HEK293T (cell line): ENCODE measurements at regions not wholly inside any gene's neighbourhood (a gene's known extent, or its start where the extent isn't known, plus 50 kb on each side); places are given as distances from the start of the nearest gene placed in this dataset.

Source experiments
- BHLHE40 ChIP-seq: fragments of 450-650 bp; IDR thresholded peaks from 2 replicates; pipeline ENCODE4 v1.6.1; 2016; ENCODE audit warnings: mild to moderate bottlenecking, moderate library complexity, borderline replicate concordance
- CTBP1 ChIP-seq: fragments of 450-650 bp; IDR thresholded peaks from 2 replicates; pipeline ENCODE4 v1.6.1; 2016; ENCODE audit warnings: borderline replicate concordance
- ELF4 ChIP-seq: fragments of 450-650 bp; IDR thresholded peaks from 2 replicates; pipeline ENCODE4 v1.6.1; 2017; ENCODE audit warnings: antibody characterized with exemption
- FOXA1 ChIP-seq: fragments of 450-650 bp; IDR thresholded peaks from 2 replicates; pipeline ENCODE4 v1.6.1; 2016; ENCODE audit warnings: mild to moderate bottlenecking
- FOXK2 ChIP-seq: fragments of 450-650 bp; IDR thresholded peaks from 2 replicates; pipeline ENCODE4 v1.6.1; 2016; ENCODE audit warnings: mild to moderate bottlenecking
- FOXM1 ChIP-seq: fragments of 450-650 bp; IDR thresholded peaks from 2 replicates; pipeline ENCODE4 v1.6.1; 2017; ENCODE audit warnings: mild to moderate bottlenecking, borderline replicate concordance
- HDGF ChIP-seq: fragments of 450-650 bp; IDR thresholded peaks from 2 replicates; pipeline ENCODE4 v1.6.1; 2017; ENCODE audit warnings: antibody characterized with exemption, borderline replicate concordance
- NFRKB ChIP-seq: fragments of 450-650 bp; IDR thresholded peaks from 2 replicates; pipeline ENCODE4 v1.6.1; 2016; ENCODE audit warnings: mild to moderate bottlenecking, moderate library complexity
- SP1 ChIP-seq: fragments of 450-650 bp; IDR thresholded peaks from 2 replicates; pipeline ENCODE4 v1.6.1; 2017
- TARDBP ChIP-seq: fragments of 450-650 bp; IDR thresholded peaks from 2 replicates; pipeline ENCODE4 v1.6.1; 2016
- ZNF384 ChIP-seq: fragments of 450-650 bp; IDR thresholded peaks from 2 replicates; pipeline ENCODE4 v1.6.1; 2016
- TF ChIP-seq, protein P1 (sequence below): fragments of 450-650 bp; IDR thresholded peaks from 2 replicates; pipeline ENCODE4 v1.6.1; 2016

DNA sequence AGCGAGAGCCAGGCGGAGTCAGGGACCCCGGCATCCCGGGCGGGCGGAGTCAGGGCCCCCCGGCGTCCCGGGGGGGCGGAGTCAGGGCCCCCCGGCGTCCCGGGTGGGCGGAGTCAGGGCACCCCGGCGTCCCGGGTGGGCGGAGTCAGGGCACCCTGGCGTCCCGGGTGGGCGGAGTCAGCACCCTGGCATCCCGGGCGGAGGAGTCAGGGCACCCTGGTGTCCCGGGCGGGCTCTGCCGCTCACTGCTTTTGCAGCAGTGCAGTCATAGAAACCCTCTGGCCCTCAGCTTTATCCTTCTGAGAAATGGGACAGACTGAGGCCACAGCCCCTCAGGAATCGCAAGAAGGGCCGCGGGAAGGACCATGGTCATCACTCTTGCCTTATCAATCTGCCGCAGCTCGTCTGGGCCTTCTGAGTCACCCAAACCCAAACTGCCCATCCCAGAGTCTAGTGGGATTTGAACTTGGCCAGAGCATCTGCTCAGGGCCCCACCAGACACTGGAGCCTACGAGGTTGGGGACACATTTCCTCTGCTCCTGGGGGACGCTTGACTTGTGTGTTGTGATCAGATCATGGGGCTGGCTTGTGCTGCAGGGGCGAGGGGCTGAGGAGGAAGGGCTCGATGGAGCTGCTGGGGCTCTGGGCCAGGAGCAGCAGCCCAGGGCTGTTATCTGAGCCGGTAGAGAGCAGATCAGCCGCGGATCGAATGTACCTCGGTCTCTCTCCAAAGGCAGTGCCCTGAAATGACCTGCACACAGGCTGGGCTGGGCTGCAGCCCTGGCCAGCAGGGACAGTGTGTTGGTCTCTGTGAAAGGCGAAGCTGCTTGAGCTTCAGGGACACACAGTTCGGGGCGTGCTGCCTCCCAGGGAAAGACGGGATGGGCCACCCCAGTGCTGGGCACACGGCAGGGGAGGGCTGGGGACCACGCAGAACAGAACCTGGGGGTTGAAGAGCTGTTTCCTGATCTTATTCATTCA is 290.1 kb upstream of the HDAC4 start:
- TF ChIP-seq FOXK2 (no peak), SP1 (no peak), FOXM1 (no peak), FOXA1 (no peak), HDGF (no peak), CTBP1 (no peak), BHLHE40 (no peak), NFRKB (no peak), ELF4 (no peak), ZNF384 (no peak), TARDBP (no peak)
- TF ChIP-seq, protein P1, sequence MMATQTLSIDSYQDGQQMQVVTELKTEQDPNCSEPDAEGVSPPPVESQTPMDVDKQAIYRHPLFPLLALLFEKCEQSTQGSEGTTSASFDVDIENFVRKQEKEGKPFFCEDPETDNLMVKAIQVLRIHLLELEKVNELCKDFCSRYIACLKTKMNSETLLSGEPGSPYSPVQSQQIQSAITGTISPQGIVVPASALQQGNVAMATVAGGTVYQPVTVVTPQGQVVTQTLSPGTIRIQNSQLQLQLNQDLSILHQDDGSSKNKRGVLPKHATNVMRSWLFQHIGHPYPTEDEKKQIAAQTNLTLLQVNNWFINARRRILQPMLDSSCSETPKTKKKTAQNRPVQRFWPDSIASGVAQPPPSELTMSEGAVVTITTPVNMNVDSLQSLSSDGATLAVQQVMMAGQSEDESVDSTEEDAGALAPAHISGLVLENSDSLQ = no peak
